Sigmoid colon (tissue), 4 donors: ENCODE measurements at regions not wholly inside any gene's neighbourhood (a gene's known extent, or its start where the extent isn't known, plus 50 kb on each side); places are given as distances from the start of the nearest gene placed in this dataset.

Source experiments
- EP300 ChIP-seq, 4 donors: sonication (generic); formaldehyde crosslinking; IDR thresholded peaks; one replicate each; pipeline ENCODE4 v1.6.1; 2017; ENCODE audit warnings: antibody characterized with exemption in 4 of 4
- POLR2A ChIP-seq, 2 donors: fragments of 450-650 bp; IDR thresholded peaks; one replicate each; pipeline ENCODE4 v1.6.1; 2016; ENCODE audit warnings: antibody characterized with exemption in 2 of 2, mild to moderate bottlenecking in 2 of 2, moderate library complexity in 2 of 2
- POLR2AphosphoS5 ChIP-seq, 4 donors: sonication (generic); formaldehyde crosslinking; IDR thresholded peaks; one replicate each; pipeline ENCODE4 v1.6.1; 2017; ENCODE audit warnings: antibody characterized with exemption in 4 of 4
- TF ChIP-seq, protein P1 (sequence below), 4 experiments: fragments of 450-650 bp in 3 of 4; fragments of 200-600 bp in 1 of 4; IDR thresholded peaks; one replicate each; pipeline ENCODE4 v1.5.1; 2016 to 2019; ENCODE audit warnings: antibody characterized with exemption in 4 of 4, mild to moderate bottlenecking in 3 of 4, moderate library complexity in 2 of 4

DNA sequence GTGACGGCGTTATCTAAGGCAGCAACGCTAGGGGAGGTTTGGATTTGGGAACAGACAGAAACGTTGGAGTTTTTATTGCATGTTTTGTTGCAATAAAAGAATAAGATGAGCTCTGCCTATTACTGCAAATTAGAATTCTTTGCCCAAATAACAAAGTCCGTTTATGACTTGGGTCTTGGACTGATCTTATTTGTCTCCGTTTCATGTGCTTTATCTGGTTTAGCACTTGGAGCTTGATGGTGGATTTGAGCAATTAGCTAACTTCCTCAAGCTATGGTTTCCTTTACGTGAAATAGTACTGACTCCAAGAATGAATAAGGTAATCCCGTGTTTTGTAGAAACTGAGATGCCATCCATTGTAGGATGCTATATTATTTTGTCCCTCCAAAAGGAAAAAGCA is 233.0 kb upstream of the IRX5 start:
- TF ChIP-seq POLR2A (IDR thresholded peaks at IDR 0.05) (no peak), POLR2AphosphoS5 (IDR thresholded peaks at IDR 0.05) (no peak), EP300 (IDR thresholded peaks at IDR 0.05) (no peak)
- TF ChIP-seq, protein P1, sequence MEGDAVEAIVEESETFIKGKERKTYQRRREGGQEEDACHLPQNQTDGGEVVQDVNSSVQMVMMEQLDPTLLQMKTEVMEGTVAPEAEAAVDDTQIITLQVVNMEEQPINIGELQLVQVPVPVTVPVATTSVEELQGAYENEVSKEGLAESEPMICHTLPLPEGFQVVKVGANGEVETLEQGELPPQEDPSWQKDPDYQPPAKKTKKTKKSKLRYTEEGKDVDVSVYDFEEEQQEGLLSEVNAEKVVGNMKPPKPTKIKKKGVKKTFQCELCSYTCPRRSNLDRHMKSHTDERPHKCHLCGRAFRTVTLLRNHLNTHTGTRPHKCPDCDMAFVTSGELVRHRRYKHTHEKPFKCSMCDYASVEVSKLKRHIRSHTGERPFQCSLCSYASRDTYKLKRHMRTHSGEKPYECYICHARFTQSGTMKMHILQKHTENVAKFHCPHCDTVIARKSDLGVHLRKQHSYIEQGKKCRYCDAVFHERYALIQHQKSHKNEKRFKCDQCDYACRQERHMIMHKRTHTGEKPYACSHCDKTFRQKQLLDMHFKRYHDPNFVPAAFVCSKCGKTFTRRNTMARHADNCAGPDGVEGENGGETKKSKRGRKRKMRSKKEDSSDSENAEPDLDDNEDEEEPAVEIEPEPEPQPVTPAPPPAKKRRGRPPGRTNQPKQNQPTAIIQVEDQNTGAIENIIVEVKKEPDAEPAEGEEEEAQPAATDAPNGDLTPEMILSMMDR (IDR thresholded peaks at IDR 0.05) = no peak
